Hindlimb muscle (tissue), 1 donor: ENCODE measurements at regions not wholly inside any gene's neighbourhood (a gene's known extent, or its start where the extent isn't known, plus 50 kb on each side); places are given as distances from the start of the nearest gene placed in this dataset.

ENCODE experiments used
- DNase-seq: peaks from one replicate; pipeline ENCODE4 v3.0.0-alpha.2; 2013

- DNase-seq: no peak
These were observed 372.0 kb downstream of the ETS1 start for GRCh38 chr11:128215238-128215882.

- DNase-seq: no peak
These were observed 373.1 kb downstream of the ETS1 start for GRCh38 chr11:128214263-128214662.

DNA sequence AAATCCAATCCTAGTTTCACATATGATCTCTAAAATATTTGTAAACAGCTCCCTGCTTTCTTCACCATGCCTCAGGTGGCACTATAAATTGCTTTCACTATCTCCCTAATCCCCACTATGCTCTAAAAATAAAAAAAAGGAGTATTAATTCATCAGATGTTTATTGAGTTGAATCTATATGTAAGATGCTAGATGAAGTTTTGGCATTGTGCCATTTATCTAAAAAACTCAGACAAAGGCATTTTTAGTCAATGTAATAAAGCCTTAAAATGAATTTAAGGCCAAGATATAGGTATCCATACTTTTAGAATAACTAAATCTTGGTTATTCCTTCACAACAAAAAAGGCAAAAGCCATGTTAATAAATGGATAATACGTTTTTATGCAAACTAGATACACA lies 373.9 kb downstream of the ETS1 start:
- DNase-seq: no peak

GRCh38 chr11:128212324-128212723 lies 375.0 kb downstream of the ETS1 start:
- no peak for DNase-seq

DNA sequence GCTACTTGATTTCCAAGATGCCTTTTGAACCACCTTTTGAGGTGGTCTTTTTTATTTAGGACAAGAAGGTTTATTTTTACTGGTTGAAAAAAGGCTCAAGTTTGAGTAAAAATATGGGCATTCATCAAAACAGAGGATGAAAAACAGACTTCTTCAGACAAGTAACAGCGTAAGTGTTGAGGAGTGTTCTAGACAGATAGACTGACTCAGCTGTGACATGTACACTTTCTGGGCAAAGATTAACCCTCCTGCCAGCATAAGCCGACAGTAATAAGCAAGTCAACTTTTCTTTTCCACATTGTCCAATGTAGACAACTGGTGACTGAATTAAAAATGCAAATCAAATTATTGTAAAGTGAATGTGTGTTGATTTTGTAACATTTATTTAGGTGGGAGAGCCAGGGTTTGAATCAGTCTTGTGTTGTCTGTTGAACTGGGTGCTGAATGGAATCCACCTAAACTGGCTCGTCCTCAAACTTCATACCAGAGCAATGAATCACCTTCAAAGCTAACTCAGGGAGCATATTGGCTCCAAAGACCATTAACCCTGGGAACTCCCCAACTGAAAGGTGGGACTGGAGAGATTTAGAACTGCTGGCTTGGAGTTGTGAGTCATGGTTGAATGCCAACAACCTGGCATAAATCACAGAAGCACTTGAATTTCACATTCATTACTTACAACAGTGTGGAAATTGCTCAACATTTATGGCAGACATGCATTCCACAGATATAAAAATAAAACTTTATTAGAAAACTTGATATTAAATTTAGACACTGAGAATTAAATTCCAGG lies 377.0 kb downstream of the ETS1 start:
- no peak for DNase-seq

DNA sequence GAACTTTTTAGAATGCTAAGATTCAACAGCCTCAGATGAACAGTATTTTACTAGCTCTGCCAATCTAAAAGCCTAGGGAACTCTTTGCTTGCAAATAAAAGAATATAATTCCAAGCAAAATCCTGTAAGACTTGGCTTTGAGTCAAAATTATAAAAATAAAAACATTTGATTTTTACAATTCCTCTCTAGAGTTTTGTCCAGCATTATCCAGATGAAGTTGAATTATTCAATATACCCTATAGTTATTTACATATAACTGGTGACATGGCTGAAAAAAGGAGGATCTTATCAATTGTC lies 378.3 kb downstream of the ETS1 start:
- no peak for DNase-seq

DNA sequence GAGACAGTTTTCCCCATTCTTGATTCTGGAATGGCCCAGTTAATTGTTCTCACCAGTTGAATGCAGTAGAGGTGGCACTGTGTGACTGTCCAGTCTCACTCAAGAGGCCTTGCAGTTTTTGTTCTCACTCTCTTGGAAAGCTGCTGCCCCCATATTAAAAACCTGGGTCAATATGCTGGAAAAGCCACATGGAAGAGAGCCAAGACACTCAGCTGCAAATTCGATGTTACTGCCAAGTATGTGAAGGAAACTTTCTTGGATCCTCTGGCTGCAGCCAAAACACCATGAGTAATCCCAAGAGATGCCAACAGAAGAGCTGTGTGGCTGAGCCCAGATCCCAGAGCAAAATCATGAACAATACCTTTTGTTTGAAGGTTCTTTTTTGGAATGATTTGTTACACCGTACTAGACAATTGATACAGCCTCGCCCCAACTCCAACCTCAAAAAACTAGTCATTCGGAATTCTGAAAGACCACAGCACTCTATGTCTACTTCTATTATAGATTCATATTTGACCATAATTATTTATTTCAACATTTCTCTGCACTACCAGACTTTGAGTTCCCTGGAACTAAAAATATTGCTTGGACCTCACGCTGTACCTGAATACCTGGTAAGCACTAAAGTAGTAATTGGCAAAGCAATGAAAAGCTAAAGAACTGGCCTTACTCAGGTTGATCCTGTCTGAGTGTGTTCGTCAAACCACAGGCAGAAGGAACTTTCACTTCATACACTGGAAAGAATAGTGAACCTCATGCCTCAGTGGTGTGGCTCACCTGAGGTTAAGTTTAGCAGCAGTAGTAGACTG lies 378.8 kb downstream of the ETS1 start:
- no peak for DNase-seq

DNA sequence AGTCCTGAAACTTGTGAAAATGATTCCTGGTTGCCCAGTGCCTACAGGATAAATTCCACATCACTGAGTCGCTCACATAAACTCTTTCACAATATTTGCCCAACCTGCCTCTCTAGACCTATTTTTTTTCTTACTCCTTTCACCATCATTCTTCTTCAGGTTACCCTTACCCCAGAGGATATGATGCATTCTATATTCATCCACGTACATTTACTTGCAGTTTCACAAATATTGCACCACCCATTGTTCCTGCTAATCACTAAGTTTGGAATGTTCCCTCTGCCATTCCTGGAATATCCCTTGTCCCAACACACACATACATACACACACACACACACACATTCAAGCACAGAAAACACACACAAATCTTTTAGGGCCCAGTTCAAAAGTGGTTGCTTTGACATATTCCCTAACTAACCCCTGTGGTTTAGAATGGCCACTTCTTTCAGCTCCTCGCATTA lies 379.5 kb downstream of the ETS1 start:
- no peak for DNase-seq

GRCh38 chr11:128206461-128206860 lies 380.9 kb downstream of the ETS1 start:
- DNase-seq: no peak

DNA sequence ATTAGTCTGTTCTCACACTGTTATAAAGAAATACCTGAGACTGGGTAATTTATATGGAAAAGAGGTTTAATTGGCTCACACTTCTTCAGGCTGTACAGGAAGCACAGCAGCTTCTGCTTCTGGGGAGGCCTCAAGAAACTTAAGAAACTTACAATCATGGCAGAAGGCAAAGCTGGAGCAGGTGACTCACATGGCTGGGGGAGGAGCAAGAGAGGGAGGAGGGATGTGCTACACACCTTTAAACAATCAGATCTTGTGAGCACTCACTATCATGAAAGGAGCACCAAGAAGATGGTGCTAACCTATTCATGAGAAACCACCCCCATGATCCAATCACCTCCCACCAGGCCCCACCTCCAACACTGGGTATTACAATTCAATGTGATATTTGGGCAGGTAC lies 381.6 kb downstream of the ETS1 start:
- no peak for DNase-seq

DNA sequence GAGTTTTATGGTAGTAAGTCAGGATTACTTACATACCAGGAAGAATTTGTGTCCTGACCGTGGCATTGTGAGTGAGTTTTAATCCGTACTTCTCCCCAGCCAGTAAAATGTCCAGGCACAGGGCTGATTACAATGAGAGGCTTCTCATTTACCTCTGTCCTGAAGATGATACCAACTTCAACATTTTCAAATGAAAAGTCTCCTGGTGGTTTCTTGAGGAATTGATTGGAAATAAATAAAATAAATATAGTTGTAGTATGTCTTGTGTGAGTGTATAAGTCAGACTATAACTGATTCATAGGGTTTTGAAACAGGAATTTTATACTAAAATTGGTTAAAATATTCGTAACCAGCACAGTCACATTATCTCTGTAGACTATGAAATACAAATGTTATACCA lies 382.5 kb downstream of the ETS1 start:
- DNase-seq: no peak

GRCh38 chr11:128201801-128202200 lies 385.6 kb downstream of the ETS1 start:
- no peak for DNase-seq

- DNase-seq: no peak
These were observed 386.3 kb downstream of the ETS1 start for GRCh38 chr11:128201009-128201408.

- DNase-seq: no peak
These were observed 386.9 kb downstream of the ETS1 start for GRCh38 chr11:128200467-128200866.

DNA sequence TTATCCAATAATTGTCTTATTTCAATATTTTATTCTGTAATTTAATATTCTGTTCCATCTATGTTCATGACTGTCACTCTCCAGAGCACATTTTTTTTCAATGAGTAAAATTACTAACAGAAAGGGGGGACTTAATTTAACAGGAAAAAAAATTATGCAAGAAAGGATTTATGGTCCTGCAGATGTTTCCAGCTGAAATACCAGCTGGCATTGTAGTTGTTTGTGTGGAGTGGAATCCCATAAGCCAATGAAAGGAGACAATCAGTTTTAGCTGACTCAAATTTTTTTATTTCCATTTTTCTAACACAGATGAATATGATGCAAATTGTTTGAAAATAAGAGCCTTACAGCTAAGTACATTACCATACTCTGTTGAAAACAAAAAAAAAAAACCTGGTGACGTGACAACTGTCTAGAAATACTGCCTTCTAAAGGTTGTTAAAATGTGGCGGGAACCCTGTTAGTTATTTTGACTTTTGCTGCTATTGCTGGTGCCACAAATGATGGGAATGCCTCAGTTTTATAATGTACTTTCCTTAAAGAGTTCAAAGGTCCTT lies 389.1 kb downstream of the ETS1 start:
- DNase-seq: no peak

GRCh38 chr11:128196235-128196634 lies 391.1 kb downstream of the ETS1 start:
- no peak for DNase-seq

GRCh38 chr11:128195756-128196155 lies 391.6 kb downstream of the ETS1 start:
- no peak for DNase-seq

GRCh38 chr11:128195057-128195751 lies 392.2 kb downstream of the ETS1 start:
- no peak for DNase-seq

- no peak for DNase-seq
These were observed 393.1 kb downstream of the ETS1 start for GRCh38 chr11:128194216-128194615.

GRCh38 chr11:128193615-128194014 lies 393.7 kb downstream of the ETS1 start:
- DNase-seq: no peak

DNA sequence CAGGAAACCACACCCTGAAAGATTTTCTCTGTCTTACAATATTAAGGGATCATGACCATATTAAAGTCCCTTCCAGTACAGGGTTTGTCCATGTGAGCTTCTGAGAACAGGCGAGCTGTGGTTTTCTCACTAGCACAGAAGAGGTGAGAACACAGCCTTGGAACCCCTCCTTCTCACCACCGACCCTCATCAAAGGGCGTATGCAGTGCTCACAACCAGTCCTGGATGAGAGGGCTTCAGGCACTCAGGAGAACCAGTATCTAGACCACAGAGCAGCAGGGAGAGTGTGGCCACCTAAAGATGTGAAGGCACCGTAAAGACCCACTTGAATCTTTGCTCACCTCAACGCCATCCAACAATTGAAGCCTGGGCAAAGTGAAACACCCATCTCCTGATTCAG lies 397.0 kb downstream of the ETS1 start:
- no peak for DNase-seq

DNA sequence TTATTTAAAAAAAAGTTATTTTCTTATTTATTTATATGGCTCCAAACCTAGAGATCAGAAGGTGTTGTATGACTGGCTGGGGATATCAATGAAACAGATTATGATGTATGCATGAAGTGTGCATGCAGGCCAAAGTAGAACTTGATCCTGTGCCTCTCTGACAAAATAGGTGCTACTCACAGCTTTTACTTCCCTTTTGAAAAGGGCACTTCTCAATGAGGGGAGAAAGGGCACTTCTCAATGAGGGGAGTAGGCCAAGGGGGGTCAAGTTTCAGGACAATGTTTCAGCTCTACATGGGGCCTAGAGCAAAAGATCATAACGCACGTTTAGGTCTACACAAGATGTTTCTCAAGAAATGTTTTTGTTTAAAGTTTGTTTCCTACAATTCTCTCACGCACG lies 397.5 kb downstream of the ETS1 start:
- no peak for DNase-seq
